WERI-Rb-1 (cell line): ENCODE measurements at regions not wholly inside any gene's neighbourhood (a gene's known extent, or its start where the extent isn't known, plus 50 kb on each side); places are given as distances from the start of the nearest gene placed in this dataset.

Source experiments
- DNase-seq: peaks from one replicate; pipeline ENCODE4 v3.0.0-alpha.2; 2020
- H3K27ac ChIP-seq: fragments of 250-450 bp; sonication (Bioruptor Pico); 2 replicates; pipeline ENCODE4 v1.5.1; 2020; ENCODE audit warnings: mild to moderate bottlenecking, moderate library complexity
- H3K27me3 ChIP-seq: fragments of 250-450 bp; sonication (Bioruptor Pico); 2 replicates; pipeline ENCODE4 v1.5.1; 2021; ENCODE audit warnings: mild to moderate bottlenecking, low read depth, moderate library complexity; ENCODE audit not compliant: insufficient read depth, severe bottlenecking
- H3K36me3 ChIP-seq: fragments of 250-450 bp; sonication (Bioruptor Pico); 2 replicates; pipeline ENCODE4 v1.5.1; 2020; ENCODE audit warnings: mild to moderate bottlenecking, moderate library complexity
- H3K4me3 ChIP-seq: 2 replicates; pipeline ENCODE4 v1.5.1; 2011; ENCODE audit warnings: low read depth, mild to moderate bottlenecking, control low read depth, low read length
- H3K9me3 ChIP-seq: fragments of 250-450 bp; sonication (Bioruptor Pico); 2 replicates; pipeline ENCODE4 v1.5.1; 2021; ENCODE audit warnings: mild to moderate bottlenecking, moderate library complexity; ENCODE audit not compliant: severe bottlenecking
- TF ChIP-seq, protein P1 (sequence below): IDR thresholded peaks from 2 replicates; pipeline ENCODE4 v1.5.1; 2011; ENCODE audit warnings: low read depth, mild to moderate bottlenecking, control low read depth, inconsistent platforms, low read length

GRCh38 chr3:55185380-55185779 is 257.5 kb upstream of the LRTM1 start:
- TF ChIP-seq, protein P1, sequence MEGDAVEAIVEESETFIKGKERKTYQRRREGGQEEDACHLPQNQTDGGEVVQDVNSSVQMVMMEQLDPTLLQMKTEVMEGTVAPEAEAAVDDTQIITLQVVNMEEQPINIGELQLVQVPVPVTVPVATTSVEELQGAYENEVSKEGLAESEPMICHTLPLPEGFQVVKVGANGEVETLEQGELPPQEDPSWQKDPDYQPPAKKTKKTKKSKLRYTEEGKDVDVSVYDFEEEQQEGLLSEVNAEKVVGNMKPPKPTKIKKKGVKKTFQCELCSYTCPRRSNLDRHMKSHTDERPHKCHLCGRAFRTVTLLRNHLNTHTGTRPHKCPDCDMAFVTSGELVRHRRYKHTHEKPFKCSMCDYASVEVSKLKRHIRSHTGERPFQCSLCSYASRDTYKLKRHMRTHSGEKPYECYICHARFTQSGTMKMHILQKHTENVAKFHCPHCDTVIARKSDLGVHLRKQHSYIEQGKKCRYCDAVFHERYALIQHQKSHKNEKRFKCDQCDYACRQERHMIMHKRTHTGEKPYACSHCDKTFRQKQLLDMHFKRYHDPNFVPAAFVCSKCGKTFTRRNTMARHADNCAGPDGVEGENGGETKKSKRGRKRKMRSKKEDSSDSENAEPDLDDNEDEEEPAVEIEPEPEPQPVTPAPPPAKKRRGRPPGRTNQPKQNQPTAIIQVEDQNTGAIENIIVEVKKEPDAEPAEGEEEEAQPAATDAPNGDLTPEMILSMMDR: no peak
- Histone ChIP-seq H3K4me3 (no peak overlapping the region), H3K9me3 (no peaks in the 10 kb centered on the region), H3K27ac (no peak overlapping the region), H3K27me3 (no peaks in the 10 kb centered on the region), H3K36me3 (no peaks in the 10 kb centered on the region)
- DNase-seq: no peak

DNA sequence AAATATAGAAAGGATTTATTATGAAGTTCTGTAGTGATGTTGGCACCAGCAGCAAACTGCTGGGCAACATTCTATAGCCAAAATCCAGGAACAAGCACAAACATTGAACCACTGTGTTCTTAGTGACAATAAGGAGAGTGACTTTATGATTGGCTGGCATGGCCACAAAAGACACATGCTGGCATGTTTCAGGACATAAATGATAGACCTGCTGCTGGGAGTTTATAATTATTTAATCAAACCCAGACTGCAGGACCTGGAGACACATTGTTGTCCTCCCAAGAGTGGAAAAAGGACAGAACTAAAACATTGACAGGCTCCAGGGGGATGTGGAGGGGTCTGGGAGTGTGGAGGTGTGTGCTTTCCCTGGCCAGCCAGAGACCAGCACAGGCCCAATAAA is 255.3 kb upstream of the LRTM1 start:
- TF ChIP-seq, protein P1: no peak
- no peak overlapping the region for H3K27ac ChIP-seq
- DNase-seq: no peak

DNA sequence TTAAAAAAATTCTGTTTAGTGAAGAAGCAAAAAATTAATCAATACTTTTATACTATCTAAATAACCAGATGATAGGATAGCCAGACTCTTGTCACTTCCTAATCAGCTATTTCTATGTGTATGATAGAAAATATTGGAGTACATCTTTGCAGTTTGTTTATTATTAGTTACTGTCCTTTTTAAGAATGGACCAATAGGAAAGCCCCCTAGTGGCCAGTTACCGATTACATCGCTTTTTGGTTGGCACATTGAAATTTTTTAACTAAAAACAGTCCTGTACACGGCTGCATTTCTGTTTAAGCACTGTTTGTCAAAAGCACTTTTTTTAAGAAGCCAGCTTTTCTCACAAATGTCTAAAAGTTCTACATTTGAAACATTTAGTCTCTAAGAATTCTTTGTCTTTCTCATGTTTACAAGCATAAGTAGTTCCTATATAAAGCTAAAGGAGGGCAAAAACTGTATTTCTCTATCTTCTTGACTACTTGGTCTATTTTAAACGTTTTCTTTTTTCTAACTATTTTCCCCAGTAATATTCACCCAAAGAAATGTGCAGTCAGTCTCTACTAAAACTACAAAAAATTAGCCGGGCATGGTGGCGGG is 253.2 kb upstream of the LRTM1 start:
- H3K27ac ChIP-seq: no peak overlapping the region
- H3K36me3 ChIP-seq: no peaks in the 10 kb centered on the region
- H3K27me3 ChIP-seq: no peaks in the 10 kb centered on the region
- no peak overlapping the region for H3K4me3 ChIP-seq
- no peaks in the 10 kb centered on the region for H3K9me3 ChIP-seq
- peak; percentile 17 for DNase-seq
- TF ChIP-seq, protein P1: peak; percentile 50

More for the DNA sequence above, 255.3 kb upstream of the LRTM1 start:
- no peaks in the 10 kb centered on the region for H3K36me3 ChIP-seq
- H3K9me3 ChIP-seq: no peaks in the 10 kb centered on the region
- H3K4me3 ChIP-seq: no peak overlapping the region
- no peaks in the 10 kb centered on the region for H3K27me3 ChIP-seq

DNA sequence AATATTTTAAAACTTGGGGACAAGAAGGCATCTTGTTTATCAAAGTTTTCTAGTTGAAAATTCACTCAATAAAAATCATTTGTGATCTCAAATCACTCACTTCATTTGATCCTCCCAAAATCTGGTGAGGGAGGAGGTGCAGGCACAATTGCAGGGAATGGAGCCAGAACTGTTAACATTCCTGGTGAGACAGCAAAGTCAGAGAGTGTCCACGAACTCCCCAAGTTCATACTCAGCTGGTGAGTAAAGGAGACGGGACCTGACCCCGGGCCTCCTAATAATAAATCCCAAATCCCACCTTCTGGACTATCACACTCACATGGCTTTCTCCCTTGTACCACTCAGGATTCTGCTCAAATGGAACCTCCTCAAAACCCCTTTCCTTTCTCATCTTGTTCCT is 252.3 kb upstream of the LRTM1 start:
- Histone ChIP-seq H3K27ac (no peak overlapping the region), H3K36me3 (no peaks in the 10 kb centered on the region), H3K4me3 (no peak overlapping the region), H3K27me3 (no peaks in the 10 kb centered on the region), H3K9me3 (no peaks in the 10 kb centered on the region)
- TF ChIP-seq, protein P1: no peak
- no peak for DNase-seq

DNA sequence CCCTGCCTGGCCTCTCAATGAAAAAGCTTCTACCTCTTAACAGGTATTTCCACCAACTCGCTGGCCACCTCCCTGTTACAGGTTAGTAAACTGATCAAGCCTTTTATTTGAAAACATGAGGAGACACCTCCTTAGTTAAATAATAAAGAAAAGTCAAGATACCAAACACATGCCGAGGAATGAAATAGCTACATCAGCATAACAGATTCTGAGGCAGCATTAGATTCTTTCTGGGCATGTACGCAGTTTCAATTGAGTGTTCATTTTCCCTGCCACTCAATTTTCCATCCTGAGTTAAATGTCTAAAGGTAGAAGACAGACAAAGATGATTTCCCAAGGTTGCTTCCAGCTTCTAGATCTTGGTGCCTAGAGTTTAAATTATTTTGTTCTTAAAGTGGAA is 250.5 kb upstream of the LRTM1 start:
- no peak for DNase-seq
- TF ChIP-seq, protein P1: no peak
- no peak overlapping the region for H3K4me3 ChIP-seq
- no peaks in the 10 kb centered on the region for H3K9me3 ChIP-seq
- no peak overlapping the region for H3K27ac ChIP-seq
- H3K36me3 ChIP-seq: no peaks in the 10 kb centered on the region
- no peaks in the 10 kb centered on the region for H3K27me3 ChIP-seq

GRCh38 chr3:55177749-55178148 is 249.9 kb upstream of the LRTM1 start:
- TF ChIP-seq, protein P1: no peak
- H3K4me3 ChIP-seq: no peak overlapping the region
- no peak overlapping the region for H3K27ac ChIP-seq
- H3K27me3 ChIP-seq: no peaks in the 10 kb centered on the region
- H3K9me3 ChIP-seq: no peaks in the 10 kb centered on the region
- no peaks in the 10 kb centered on the region for H3K36me3 ChIP-seq
- no peak for DNase-seq
